ENCODE measurements at regions not wholly inside any gene's neighbourhood (a gene's known extent, or its start where the extent isn't known, plus 50 kb on each side); places are given as distances from the start of the nearest gene placed in this dataset.
"Not testable (repeated sequence)": the region's sequence is repeated elsewhere in the genome, so short reads cannot be mapped to it uniquely, and the experiment has no call there.

DNA sequence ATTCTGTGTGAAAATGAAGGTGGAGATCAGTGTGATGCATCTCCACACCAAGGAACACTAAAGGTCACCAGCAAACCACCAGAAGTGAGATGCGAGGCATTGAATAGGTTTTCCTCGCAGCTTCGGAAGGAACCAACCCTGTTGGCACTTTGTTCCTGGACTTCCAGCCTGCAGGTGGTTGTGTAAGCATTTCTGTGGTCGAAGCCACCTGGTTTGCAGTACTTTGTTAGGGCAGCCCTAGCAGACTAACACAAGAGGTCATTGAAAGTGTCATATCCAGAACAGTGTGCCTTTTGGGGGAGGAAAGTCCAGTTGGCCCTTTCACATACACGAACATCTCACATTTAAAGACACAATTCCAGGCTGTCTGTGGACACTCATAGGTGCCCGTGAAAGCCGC is 237.2 kb upstream of the PLGLB1 start:
- DNase-seq (ENCODE audit: low read depth in 4 of 4, low spot score in 2 of 4), result not testable (repeated sequence)

DNA sequence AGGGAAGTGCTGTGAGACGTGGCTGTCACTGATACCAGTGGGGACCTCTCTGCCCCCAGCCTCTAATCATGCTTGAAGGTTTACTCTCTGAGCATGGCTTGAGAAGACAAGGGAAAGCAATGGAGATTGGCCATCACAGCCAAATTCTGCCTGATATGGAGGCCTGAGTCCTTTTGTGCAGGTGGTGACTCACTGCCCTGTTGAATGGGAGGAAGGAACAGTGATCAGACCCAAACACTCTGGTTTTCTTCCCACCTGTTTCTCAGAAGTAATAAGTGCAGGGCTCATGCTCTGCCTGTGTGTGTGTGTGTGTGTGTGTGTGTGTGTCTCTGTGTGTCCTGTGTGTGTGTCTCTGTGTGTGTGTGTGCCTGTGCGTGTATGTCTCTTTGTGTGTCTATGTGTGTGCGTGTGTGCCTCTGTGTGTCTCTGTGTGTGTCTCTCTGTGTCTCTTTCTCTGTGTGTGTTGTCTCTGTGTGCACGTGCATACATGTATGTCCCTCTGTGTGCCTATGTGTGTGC is 240.6 kb upstream of the PLGLB1 start:
- DNase-seq (ENCODE audit: low read depth in 4 of 4, low spot score in 2 of 4), result not testable (repeated sequence)

DNA sequence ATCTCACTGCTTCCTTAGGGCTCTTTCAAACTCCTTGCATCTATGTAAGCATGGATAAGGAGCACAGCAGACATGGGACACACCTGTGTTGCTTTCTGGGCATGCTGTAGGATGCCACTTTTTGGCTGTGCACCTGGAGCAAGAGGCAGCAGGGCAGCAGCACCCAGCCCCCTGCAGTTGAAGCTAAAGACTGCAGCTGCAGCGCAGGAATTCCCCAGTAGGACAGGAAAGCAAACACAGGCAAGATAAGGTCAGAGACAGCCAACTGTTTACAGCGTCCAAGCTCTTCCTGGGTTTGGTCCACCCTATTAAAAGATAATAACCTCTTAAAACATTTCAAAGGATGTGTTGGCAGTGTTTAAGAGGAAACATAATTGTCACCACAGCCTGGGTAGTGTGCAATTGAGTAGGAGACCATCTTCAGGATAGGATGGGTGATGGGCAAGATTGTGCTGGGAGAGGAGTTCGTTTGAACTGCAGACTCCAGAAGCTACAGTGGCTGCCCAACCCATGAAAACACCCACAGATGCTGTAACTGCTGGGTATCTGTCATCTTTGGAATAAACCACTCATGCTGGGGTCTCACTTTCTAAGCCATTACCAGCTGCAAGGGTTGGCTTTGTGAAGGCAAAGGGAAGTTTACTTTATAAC is 242.3 kb upstream of the PLGLB1 start:
- not testable (repeated sequence) for DNase-seq (ENCODE audit: low read depth in 4 of 4, low spot score in 2 of 4)

DNA sequence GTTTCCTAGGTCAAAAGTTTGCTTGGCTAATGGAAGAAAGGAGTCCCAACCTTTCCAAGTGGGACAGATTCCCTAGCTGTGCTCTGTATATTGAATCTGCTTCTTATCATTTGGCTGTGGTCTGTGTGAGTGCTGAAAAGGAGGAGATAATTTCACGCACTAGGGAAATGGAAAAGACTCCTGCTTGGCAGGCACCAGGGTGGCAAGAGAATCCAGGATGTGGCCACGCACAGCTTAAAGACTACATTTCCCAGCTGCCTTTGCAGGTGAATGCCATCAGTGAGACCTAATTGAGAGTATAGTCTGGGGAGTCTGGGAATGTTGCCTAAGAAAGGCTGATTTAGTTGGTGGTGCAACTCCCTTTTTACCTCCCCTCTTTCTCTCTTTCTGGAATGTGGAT is 253.5 kb upstream of the PLGLB1 start:
- not testable (repeated sequence) for DNase-seq (ENCODE audit: low read depth in 4 of 4, low spot score in 2 of 4)

DNA sequence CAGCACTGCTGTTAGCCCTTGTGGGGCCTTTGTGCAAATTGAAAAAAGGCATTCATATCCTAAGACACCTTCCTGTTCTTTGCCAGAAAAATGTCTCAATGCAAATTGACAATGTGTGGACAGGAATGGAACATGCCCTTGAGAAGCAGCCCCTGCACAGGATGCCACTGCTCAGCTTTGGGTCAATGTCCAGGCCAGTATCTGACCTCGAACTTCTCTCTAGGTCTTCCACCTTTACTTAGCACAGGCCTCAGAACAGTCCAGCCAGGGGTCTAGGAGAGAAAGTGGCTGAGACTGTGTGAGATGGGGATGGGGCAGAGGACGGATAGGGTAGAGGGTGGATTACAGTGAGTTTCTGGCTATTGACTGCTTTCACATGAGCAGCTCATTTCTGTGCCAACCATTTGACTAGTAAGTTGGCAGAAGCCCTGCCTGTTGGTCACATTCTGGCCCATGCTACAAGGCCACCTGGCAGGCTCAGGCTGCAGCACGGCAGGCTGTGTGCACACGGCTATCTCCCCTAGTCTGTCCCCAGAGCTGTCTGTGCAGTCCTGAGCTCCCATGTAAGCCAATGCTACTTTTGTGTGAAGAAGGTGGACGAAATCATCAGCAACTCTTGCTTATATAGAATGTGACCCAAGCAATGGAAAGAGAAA is 254.5 kb upstream of the PLGLB1 start:
- DNase-seq (ENCODE audit: low read depth in 4 of 4, low spot score in 2 of 4), result not testable (repeated sequence)

DNA sequence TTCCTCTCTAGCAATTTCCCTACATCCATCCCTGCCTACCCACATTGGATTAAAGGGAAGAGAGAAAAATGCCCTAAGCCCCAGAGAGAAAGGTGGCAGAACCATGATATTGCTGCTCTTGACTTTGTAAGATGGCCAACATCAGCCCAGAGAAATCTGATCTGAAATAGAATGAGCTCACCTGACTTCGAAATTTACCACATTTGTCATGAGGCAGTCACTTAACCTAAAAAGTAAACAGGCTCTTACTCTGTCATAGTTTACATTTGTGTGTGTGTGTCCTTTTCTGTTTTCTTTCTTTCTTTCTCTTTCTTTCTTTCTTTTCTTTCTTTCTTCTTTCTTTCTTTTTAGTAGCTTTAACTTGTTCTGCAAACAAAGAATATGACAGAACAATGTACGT is 255.0 kb upstream of the PLGLB1 start:
- DNase-seq (ENCODE audit: low read depth in 4 of 4, low spot score in 2 of 4), result not testable (repeated sequence)

DNA sequence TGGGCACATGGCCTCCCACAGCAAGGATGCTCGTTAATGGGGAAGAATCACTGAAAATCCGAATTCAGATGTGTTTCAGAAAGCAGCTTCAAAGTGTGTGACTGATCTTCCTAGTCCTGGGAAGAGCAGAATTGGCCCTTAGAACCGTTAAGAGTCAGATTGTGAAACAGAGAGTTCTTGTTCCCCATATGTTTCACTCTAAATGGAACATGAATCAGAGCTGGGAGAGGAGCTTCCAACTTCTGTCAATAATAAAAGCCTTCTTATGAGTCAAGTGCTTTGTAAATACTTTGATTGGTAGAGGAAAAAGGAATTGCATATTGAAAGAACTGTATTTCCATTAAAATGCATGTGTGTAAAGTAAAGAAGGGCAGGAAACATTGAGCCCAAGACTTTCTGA is 256.1 kb upstream of the PLGLB1 start:
- DNase-seq (ENCODE audit: low read depth in 4 of 4, low spot score in 2 of 4), result not testable (repeated sequence)

DNA sequence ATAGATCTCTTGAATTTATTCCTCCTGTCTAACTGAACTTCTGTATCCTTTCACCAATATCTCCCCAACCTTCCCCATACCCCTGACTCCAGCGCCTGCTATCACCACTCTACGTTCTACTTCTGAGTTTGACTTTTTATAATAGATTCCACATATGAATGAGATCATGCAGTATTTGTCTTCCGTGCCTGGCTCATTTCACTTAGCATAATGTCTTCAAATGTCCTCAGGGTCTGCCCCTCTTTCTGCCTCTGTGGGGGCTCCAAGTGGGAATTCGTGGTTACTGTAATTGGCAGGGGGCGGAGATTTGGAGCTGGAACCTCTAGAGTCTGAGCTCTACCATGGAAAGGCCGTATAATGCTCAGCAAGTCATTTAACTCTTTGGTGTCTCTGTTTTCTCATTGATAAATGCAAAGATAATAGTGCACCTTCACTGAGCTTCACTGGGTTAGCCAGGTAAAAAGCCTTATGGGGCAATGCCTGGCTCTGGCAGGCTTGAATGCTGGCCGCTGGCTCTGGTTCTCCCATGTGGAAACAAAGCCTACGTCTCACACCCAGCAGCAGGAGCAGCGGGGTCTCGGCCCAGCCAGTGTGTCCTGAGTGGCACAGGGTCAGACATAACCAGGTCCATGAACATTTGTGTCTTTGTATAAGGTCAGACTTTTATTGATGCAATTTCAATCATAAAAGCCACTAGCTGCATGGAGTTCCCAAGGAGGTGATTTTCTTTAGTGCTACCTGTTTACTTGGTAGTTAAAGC is 259.1 kb upstream of the PLGLB1 start:
- DNase-seq (ENCODE audit: low read depth in 4 of 4, low spot score in 2 of 4), result not testable (repeated sequence)

DNA sequence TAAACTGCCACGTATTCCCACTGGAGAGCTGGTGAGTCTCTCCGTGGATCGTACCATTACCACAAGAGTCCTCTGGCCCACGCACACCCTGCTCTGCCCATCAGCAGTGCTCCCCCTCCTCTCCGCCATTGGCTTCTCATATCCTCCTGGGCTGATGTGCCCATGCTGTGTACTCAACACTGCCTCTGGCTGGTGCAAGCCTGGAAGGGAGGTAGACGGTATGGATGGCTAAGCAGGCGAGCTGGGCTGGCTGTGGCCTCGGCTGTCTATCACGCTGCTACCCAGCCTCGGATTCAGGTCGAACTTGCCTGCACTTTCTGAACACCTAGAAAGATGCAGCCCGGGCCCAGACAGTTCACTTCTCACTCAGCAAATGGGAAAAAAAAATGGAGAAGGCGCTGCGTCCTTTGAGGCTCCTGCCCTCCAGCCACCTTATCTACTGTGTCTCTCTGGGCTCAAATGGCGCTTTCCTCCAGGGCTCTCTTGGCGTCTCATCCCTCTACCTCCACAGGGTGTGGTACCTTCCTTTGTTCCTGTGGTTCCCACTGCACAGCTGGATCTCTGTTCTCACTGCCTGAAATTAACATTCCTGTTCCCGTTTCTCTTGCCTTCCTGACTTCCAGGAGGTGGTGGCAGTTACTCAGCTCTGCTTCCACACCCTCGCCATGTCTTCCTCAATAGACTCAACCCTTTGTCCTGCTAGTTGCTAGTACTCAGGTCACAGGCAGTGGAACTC is 262.3 kb upstream of the PLGLB1 start:
- DNase-seq (ENCODE audit: low read depth in 4 of 4, low spot score in 2 of 4), result not testable (repeated sequence)

DNA sequence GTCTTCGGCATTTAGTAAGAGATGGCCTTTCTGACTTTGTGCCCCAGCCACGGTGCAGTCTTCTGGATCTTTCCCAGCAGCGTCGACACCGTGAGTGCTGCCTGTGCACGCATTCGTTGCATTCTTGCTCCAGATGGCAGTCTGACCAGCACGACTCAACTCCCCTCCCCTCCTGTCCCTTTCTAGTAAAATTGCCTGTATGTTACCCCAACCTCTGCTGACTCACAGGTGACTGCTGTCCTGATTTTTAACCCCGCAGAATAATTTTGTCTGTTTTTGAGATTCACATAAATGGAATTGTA is 262.8 kb upstream of the PLGLB1 start:
- not testable (repeated sequence) for DNase-seq (ENCODE audit: low read depth in 4 of 4, low spot score in 2 of 4)

DNA sequence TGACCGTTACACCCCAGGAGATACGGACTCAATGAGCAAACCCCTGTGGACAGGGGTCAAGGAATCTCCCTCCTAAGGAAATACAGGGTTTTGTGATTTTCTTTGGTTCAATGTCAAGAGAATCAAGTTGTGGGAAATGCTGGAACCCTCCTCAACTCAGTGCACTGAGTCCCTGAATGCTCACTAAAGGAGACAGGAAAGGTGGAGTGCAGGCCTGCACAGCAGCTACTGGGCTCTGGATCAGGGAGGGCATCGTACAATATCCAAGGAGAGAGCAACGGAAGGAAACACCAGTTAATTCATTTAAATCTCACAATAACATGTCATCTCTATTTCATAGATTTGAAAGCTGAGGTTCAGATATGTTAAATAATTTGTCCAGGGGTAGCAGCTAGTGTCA is 263.5 kb upstream of the PLGLB1 start:
- not testable (repeated sequence) for DNase-seq (ENCODE audit: low read depth in 4 of 4, low spot score in 2 of 4)

DNA sequence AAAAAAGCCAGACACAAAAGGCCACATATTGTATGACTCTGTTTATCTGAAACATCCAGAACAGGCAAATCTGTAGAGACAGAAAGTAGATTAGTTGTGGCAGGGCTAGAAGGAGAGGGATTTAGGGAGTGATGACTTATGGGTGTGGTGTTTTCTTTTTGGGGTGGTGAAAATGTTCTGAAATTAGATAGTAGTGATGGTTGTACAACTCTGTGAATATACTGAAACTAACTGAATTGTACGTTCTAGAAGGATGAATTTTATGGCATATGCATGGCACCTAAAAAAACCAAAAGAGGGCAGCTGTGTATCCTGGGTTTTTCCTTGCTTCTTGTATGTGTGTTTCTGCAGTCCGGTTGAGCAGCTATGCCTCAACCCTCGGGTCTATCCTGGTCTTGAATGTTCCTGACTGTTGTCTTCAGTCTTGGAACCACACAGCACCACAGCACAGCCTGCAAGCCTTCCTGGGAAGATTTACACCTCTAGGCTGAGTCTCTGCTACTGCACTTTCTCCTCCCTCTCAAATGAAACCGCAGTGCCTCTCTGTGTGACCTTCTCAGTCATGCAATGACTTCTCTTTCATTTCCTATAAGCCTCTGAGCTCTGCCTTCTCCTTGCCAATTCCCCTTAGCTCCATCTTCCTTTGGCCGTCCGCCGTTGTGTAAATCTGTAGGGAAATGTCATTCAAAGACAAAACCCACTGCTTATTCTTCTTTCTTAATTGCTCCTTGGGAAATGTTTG is 269.1 kb upstream of the PLGLB1 start:
- not testable (repeated sequence) for DNase-seq (ENCODE audit: low read depth in 4 of 4, low spot score in 2 of 4)

DNA sequence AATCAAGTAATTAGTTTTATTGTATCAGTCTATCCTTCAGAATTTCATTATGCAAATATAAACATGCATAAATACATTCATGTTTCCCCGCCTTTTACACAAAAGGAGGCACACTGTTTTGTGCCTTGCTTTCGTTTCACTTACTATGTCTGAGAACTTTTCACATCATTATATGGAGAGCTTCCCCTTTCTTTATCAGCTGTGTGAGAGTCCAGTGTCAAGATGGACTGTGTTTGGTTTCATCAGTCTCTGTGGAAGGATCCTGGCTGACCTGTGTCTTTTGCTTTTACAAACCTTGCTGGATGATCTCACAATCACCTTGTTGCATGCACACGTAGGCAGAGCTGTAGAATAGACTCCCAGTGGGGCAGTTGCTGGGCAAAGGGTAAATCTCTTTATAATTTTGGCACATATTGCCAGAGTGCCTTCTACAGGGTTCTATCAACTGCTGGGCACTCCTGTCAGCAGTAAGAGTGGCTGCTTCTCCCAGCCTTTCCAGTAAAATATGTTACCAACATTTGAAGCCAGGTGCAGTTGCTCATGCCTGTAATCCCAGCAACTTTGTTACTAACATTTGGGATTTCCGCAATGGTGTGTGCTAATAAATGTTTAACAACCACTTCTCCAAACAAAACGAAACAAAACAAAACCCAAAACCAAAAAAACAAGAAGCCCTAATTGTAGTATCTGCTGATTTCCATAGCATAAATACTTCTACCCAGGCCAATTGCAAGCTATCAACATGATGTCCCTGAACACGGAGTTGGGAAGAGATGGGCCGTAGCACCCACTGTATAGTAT is 270.0 kb upstream of the PLGLB1 start:
- not testable (repeated sequence) for DNase-seq (ENCODE audit: low read depth in 4 of 4, low spot score in 2 of 4)

DNA sequence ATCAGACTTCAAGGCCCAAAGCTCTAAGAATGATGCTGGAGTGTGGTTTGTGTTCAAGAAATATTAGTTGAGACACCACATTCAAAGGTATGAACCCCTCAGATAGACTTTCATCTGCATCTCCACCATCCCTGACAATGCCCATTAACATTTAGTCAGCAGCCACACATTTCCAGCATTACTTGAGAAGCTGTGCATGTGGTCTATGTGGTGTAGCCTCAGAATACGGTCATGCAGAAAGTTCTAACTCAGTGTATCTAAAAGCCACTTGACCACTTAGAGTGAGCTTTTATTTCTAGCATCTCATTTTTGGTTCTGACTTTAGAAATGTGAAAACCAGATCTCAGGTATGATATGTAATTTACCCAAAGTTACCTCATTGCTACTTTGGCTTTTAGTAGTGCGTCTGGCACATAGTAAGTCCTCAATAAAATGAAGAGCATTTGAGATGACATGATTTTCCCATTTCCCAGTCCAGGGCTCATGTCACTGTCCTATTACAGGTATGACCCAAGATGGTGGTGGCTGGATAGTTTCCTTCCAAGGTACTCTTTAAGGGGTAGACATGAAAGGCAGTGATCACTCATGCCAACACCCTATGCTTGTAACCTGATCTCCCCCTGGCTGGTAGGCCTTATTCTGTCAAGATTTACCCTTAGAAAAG is 272.4 kb upstream of the PLGLB1 start:
- DNase-seq (ENCODE audit: low read depth in 4 of 4, low spot score in 2 of 4), result not testable (repeated sequence)

DNA sequence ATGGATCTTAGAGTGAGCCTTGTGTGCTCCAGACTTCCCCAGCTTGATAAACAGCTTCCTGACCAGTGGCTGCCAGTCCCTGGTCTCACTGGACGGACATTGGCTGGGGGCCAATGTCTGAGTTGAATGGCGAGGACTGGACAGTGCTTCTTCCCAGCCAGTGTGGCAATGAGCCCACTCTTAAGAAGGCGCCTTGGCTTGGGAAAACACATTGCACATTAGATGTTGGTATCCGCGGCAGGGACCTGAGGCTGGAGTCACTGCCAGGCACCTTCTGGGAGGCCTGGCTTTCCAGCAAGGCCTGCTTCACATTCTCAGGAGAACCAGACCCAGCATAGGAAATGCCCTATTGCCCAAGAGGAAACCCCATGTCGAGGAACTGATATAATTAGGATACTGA is 273.5 kb upstream of the PLGLB1 start:
- not testable (repeated sequence) for DNase-seq (ENCODE audit: low read depth in 4 of 4, low spot score in 2 of 4)

DNA sequence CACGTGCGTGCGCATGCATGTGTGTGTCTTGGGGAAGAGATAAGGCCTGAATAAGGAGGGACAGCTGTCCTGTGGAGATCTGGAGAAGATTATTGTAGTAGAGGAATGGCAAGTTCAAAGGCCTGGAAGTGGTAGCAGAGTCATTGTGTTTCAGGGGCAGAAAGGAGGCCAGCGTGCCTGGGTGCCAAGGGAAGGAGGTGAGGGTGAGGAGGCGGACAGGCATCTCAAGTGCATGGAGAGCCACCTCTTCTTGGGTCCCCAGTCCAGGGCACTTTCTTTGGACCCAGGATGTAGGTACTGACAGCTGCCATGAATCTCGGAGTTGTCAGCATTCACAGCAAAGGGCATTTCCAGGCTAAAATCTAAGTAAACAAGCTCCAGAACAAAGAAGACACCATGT is 279.7 kb upstream of the PLGLB1 start:
- DNase-seq (ENCODE audit: low read depth in 4 of 4, low spot score in 2 of 4), result not testable (repeated sequence)

DNA sequence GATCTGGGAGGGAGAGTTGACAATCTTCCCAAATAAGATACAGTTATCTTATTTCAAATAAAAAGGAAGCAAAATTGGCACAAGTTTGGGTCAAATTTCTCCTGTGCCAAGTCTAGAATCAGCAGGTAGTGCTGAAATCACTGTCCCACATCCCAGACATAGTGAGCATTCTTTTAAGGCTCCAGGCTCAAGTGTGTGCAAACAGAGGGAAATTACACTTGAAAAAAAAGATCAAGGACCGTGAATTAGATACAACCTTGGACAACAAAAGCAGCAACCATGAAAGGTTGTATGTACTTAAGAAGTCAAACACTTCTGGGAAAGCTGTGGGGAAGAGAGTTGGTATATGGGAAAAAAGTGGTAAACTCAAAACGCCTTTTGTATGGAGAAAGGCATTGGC is 280.2 kb upstream of the PLGLB1 start:
- DNase-seq (ENCODE audit: low read depth in 4 of 4, low spot score in 2 of 4), result not testable (repeated sequence)

DNA sequence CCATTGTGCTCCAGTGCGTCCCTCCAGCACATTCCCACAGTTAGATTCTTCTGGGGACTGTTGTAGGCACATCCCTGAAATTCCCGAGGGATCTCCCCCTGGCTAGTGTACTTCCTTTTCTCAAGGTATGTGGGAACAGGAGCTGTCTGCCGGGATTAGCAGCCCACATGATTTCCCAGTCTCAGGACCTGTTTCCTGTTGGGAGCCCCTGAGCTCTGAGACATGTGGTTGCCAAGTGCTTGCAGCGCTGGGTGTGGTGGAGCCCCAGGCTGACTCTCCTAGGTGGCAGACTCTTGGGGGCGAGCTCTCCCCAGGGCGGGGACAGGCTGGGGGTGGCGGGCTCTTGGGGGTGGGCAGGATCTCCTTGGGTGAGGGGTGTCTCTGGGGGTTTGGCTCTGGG is 287.0 kb upstream of the PLGLB1 start:
- not testable (repeated sequence) for DNase-seq (ENCODE audit: low read depth in 4 of 4, low spot score in 2 of 4)

DNA sequence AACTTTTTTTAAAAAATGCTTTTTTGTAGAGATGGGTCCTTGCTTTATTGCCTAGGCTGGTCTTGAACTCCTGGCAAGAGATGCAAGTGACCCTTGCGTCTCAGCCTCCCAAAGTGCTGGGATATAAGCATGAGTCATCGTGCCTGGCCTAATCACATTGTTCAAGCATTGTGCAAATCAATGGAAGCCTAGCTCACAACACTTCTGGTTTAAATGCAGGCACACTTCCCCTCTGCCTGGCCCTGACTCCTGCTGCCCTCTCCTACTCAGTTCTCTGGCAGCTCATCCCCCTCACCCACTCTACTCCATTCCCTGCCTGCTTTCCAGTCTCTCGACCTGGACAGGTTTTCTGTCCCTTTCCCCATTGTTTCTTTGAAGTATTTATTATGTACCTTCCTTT is 288.1 kb upstream of the PLGLB1 start:
- DNase-seq (ENCODE audit: low read depth in 4 of 4, low spot score in 2 of 4), result not testable (repeated sequence)

All from left renal cortex interstitium (tissue), 4 donors.